ENCODE measurements at regions not wholly inside any gene's neighbourhood (a gene's known extent, or its start where the extent isn't known, plus 50 kb on each side); places are given as distances from the start of the nearest gene placed in this dataset.

DNA sequence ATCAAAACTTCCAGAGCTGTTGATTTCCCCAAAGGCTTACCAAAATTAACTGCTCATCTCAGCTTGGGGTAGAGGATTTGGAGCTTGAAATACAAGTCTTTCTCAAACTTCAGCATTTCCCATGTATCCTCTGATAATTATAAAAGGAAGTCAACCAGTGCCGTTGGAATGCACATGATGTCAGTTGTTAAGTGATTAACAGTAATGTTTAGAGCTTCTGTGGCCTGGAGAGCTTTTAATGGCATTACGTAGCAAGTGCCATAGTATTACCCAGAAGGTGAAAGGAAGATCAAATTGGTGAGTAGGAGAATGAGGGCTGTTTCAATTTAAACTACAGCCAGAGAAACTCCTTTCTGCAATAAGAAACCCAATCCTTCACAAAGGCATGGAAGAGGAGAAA is 62.5 kb upstream of the PTPRR start:
- DNase-seq (ENCODE audit: low read depth) (peak; percentile 83), FAIRE-seq (no peak)
- Histone ChIP-seq H3K4me1 (ENCODE audit: insufficient read depth, low read length) (no peaks in the 10 kb centered on the region), H3K79me2 (ENCODE audit: insufficient read depth, low read length) (no peaks in the 10 kb centered on the region), H3K27me3 (ENCODE audit: insufficient read depth, low read length) (no peaks in the 10 kb centered on the region), H3K9me3 (ENCODE audit: insufficient read depth, low read depth, low read length) (no peaks in the 10 kb centered on the region), H3K9ac (ENCODE audit: low read length) (no peak overlapping the region), H3K27ac (ENCODE audit: low read depth, low read length) (peak overlapping the region; percentile 40), H3K4me2 (ENCODE audit: low read length) (no peak overlapping the region), H4K20me1 (ENCODE audit: insufficient read depth, low read length) (no peaks in the 10 kb centered on the region), H2AFZ (ENCODE audit: low read depth, low read length) (no peak overlapping the region), H3K36me3 (ENCODE audit: insufficient read depth, low read length) (no peaks in the 10 kb centered on the region), H3K4me3 (ENCODE audit: insufficient read depth, low read depth, low read length) (no peak overlapping the region)
- Mint-ChIP-seq H3K36me3 (ENCODE audit: low read depth, unreplicated experiment) (no peaks in the 10 kb centered on the region), H3K4me1 (ENCODE audit: low read depth, unreplicated experiment) (peaks cover 28% of the 10 kb centered on the region), H3K9me3 (ENCODE audit: unreplicated experiment) (peaks cover 2% of the 10 kb centered on the region), H3K27ac (ENCODE audit: unreplicated experiment) (peak overlapping the region; percentile 80), H3K27me3 (ENCODE audit: low read depth, unreplicated experiment) (no peaks in the 10 kb centered on the region), H3K4me3 (ENCODE audit: unreplicated experiment) (peak overlapping the region; percentile 1)
- TF ChIP-seq, protein P1, sequence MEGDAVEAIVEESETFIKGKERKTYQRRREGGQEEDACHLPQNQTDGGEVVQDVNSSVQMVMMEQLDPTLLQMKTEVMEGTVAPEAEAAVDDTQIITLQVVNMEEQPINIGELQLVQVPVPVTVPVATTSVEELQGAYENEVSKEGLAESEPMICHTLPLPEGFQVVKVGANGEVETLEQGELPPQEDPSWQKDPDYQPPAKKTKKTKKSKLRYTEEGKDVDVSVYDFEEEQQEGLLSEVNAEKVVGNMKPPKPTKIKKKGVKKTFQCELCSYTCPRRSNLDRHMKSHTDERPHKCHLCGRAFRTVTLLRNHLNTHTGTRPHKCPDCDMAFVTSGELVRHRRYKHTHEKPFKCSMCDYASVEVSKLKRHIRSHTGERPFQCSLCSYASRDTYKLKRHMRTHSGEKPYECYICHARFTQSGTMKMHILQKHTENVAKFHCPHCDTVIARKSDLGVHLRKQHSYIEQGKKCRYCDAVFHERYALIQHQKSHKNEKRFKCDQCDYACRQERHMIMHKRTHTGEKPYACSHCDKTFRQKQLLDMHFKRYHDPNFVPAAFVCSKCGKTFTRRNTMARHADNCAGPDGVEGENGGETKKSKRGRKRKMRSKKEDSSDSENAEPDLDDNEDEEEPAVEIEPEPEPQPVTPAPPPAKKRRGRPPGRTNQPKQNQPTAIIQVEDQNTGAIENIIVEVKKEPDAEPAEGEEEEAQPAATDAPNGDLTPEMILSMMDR (IDR thresholded peaks at IDR 0.05; ENCODE audit: insufficient read depth, low read depth, low read length) = no peak
- TF ChIP-seq EZH2 (IDR thresholded peaks at IDR 0.05; ENCODE audit: insufficient read depth, low read length) = no peak

DNA sequence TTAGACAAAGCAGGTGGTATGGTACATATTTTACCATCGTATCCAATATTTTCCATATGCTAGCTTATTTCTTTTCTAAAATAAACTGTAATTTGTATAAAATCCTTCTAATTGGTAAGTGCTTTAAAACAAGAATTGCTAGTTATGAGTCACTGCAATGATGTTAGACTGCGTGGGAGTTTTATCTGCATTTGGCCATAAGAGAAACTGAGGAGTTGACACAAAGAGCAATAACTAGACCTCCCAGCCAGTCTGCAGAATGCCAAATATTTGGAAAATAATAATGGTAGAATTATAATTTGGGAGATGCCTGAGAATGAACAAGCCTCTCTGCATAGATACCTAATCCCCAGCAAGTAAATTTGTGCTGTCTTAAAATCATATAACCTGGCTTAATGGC is 61.7 kb upstream of the PTPRR start:
- Mint-ChIP-seq H3K27me3 (ENCODE audit: low read depth, unreplicated experiment) (no peaks in the 10 kb centered on the region), H3K4me3 (ENCODE audit: unreplicated experiment) (no peak overlapping the region), H3K27ac (ENCODE audit: unreplicated experiment) (no peak overlapping the region), H3K36me3 (ENCODE audit: low read depth, unreplicated experiment) (no peaks in the 10 kb centered on the region), H3K9me3 (ENCODE audit: unreplicated experiment) (peaks cover 2% of the 10 kb centered on the region), H3K4me1 (ENCODE audit: low read depth, unreplicated experiment) (peaks cover 28% of the 10 kb centered on the region)
- Histone ChIP-seq H3K36me3 (ENCODE audit: insufficient read depth, low read length) (no peaks in the 10 kb centered on the region), H3K9me3 (ENCODE audit: insufficient read depth, low read depth, low read length) (no peaks in the 10 kb centered on the region), H3K4me2 (ENCODE audit: low read length) (no peak overlapping the region), H2AFZ (ENCODE audit: low read depth, low read length) (no peak overlapping the region), H3K4me1 (ENCODE audit: insufficient read depth, low read length) (no peaks in the 10 kb centered on the region), H3K4me3 (ENCODE audit: insufficient read depth, low read depth, low read length) (no peak overlapping the region), H4K20me1 (ENCODE audit: insufficient read depth, low read length) (no peaks in the 10 kb centered on the region), H3K27ac (ENCODE audit: low read depth, low read length) (peak overlapping the region; percentile 40), H3K27me3 (ENCODE audit: insufficient read depth, low read length) (no peaks in the 10 kb centered on the region), H3K79me2 (ENCODE audit: insufficient read depth, low read length) (no peaks in the 10 kb centered on the region), H3K9ac (ENCODE audit: low read length) (no peak overlapping the region)
- no peak for FAIRE-seq
- TF ChIP-seq, protein P1 (IDR thresholded peaks at IDR 0.05; ENCODE audit: insufficient read depth, low read depth, low read length) = no peak
- no peak for TF ChIP-seq EZH2 (IDR thresholded peaks at IDR 0.05; ENCODE audit: insufficient read depth, low read length)
- peak; percentile 77 for DNase-seq (ENCODE audit: low read depth)

DNA sequence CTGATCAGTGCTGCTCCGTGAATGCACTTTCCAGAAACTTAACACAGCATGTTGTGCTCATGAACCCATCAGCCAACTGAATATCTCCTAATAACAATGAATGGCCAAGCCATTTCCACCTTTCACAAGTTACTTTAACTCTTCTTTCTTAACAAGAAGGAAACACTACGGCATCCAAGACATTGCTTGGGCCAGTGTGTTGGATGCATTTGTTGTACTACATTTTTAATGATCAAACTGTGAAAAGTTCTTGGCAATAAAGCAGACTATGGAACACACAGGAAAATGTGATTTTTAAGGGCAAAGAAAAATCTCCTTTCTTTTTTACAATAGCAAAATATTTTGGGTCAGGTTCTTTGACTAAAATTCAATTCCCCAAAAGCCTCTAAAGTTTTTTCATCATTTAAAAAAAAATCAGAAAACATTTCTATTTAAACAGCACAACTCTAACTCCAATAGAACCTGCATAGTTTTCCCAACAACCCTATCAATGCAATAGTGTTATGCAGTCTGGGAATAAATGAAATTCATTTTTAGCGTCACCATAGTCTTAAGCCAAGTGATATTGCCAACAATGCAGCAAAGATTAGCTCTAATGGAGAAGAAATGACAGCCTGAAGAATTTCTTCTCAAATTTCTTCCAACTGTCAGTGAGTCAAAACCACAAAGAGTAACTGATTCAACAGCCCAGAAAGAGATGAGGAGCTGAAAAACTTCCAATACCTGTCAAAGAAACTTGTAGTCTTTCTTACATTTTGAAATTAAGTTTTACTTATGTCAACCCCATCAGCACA is 50.7 kb upstream of the PTPRR start:
- Mint-ChIP-seq H3K36me3 (ENCODE audit: low read depth, unreplicated experiment) (no peaks in the 10 kb centered on the region), H3K27ac (ENCODE audit: unreplicated experiment) (peak overlapping the region; percentile 37), H3K27me3 (ENCODE audit: low read depth, unreplicated experiment) (no peaks in the 10 kb centered on the region), H3K9me3 (ENCODE audit: unreplicated experiment) (no peaks in the 10 kb centered on the region), H3K4me1 (ENCODE audit: low read depth, unreplicated experiment) (peaks cover 13% of the 10 kb centered on the region), H3K4me3 (ENCODE audit: unreplicated experiment) (no peak overlapping the region)
- peak; percentile 79 for DNase-seq (ENCODE audit: low read depth)
- TF ChIP-seq, protein P1 (IDR thresholded peaks at IDR 0.05; ENCODE audit: insufficient read depth, low read depth, low read length) = no peak
- no peak for TF ChIP-seq EZH2 (IDR thresholded peaks at IDR 0.05; ENCODE audit: insufficient read depth, low read length)
- no peaks in the 10 kb centered on the region for H4K20me1 ChIP-seq (ENCODE audit: insufficient read depth, low read length)
- H3K27ac ChIP-seq (ENCODE audit: low read depth, low read length) = no peak overlapping the region
- no peak overlapping the region for H2AFZ ChIP-seq (ENCODE audit: low read depth, low read length)
- H3K4me2 ChIP-seq (ENCODE audit: low read length) = no peak overlapping the region
- H3K4me3 ChIP-seq (ENCODE audit: insufficient read depth, low read depth, low read length) = no peak overlapping the region
- no peak for FAIRE-seq
- no peak overlapping the region for H3K9ac ChIP-seq (ENCODE audit: low read length)
- no peaks in the 10 kb centered on the region for H3K27me3 ChIP-seq (ENCODE audit: insufficient read depth, low read length)
- no peaks in the 10 kb centered on the region for H3K79me2 ChIP-seq (ENCODE audit: insufficient read depth, low read length)
- H3K4me1 ChIP-seq (ENCODE audit: insufficient read depth, low read length) = no peaks in the 10 kb centered on the region
- no peaks in the 10 kb centered on the region for H3K36me3 ChIP-seq (ENCODE audit: insufficient read depth, low read length)
- H3K9me3 ChIP-seq (ENCODE audit: insufficient read depth, low read depth, low read length) = no peaks in the 10 kb centered on the region
